ENCODE measurements at regions not wholly inside any gene's neighbourhood (a gene's known extent, or its start where the extent isn't known, plus 50 kb on each side); places are given as distances from the start of the nearest gene placed in this dataset.

GRCh38 chr4:12791536-12791935 is 692.6 kb downstream of the RAB28 start (continued):
- no peak for TF ChIP-seq EZH2phosphoT487 (IDR thresholded peaks at IDR 0.05; ENCODE audit: unreplicated experiment)
- no peak for TF ChIP-seq ZNF331 (CRISPR knock-in tag; IDR thresholded peaks at IDR 0.05; ENCODE audit: low read depth)
- TF ChIP-seq CREB1 (CRISPR knock-in tag; IDR thresholded peaks at IDR 0.05; ENCODE audit: low read depth), result no peak

GRCh38 chr4:12787261-12787660 is 696.9 kb downstream of the RAB28 start:
- Mint-ChIP-seq H3K27me3 (ENCODE audit: insufficient read depth, low read depth, poor library complexity) (peaks cover 4% of the 10 kb centered on the region), H3K4me1 (no peaks in the 10 kb centered on the region), H3K27ac (no peak overlapping the region), H3K4me3 (no peak overlapping the region), H3K9me3 (peaks cover 2% of the 10 kb centered on the region; the same call in 1 of the 3 replicates), H3K36me3 (ENCODE audit: low read depth) (peaks cover 6% of the 10 kb centered on the region; the same call in 1 of the 3 replicates)
- no peak for ATAC-seq
- no peak overlapping the region for H3K4me2 ChIP-seq
- no peaks in the 10 kb centered on the region for H3K79me2 ChIP-seq (replicated peaks; ENCODE audit: insufficient read depth)
- TF ChIP-seq EZH2 (IDR thresholded peaks at IDR 0.05; ENCODE audit: low read depth, unreplicated experiment), result no peak
- no peak for TF ChIP-seq CTCF (conservative IDR thresholded peaks at IDR 0.05; ENCODE audit: low read depth in 2 of 2)
- no peaks in the 10 kb centered on the region for H3K4me1 ChIP-seq (ENCODE audit: insufficient read depth)
- no peaks in the 10 kb centered on the region for H3F3A ChIP-seq (replicated peaks; ENCODE audit: low read depth)
- H3K27me3 ChIP-seq (ENCODE audit: insufficient read depth), result no peaks in the 10 kb centered on the region
- H3K27ac ChIP-seq (ENCODE audit: low read depth), result no peak overlapping the region
- no peak overlapping the region for H3K4me3 ChIP-seq
- no peak overlapping the region for H2AFZ ChIP-seq
- no peaks in the 10 kb centered on the region for H4K20me1 ChIP-seq (replicated peaks; ENCODE audit: insufficient read depth)
- H3K36me3 ChIP-seq (ENCODE audit: insufficient read depth), result no peaks in the 10 kb centered on the region
- no peak for DNase-seq (ENCODE audit: low spot score)
- H3K9me2 ChIP-seq (ENCODE audit: insufficient read depth), result peaks cover 8% of the 10 kb centered on the region; the same call in 1 of the 2 replicates

- H3K36me3 ChIP-seq (ENCODE audit: insufficient read depth), result no peaks in the 10 kb centered on the region
- no peak overlapping the region for H2AFZ ChIP-seq
- no peaks in the 10 kb centered on the region for H3K79me2 ChIP-seq (replicated peaks; ENCODE audit: insufficient read depth)
- H3K27me3 ChIP-seq (ENCODE audit: insufficient read depth), result no peaks in the 10 kb centered on the region
- Mint-ChIP-seq H3K4me3 (no peak overlapping the region), H3K9me3 (no peaks in the 10 kb centered on the region), H3K27ac (no peak overlapping the region), H3K4me1 (no peaks in the 10 kb centered on the region), H3K36me3 (ENCODE audit: low read depth) (no peaks in the 10 kb centered on the region), H3K27me3 (ENCODE audit: insufficient read depth, low read depth, poor library complexity) (no peaks in the 10 kb centered on the region)
- no peak overlapping the region for H3K4me3 ChIP-seq
- DNase-seq (ENCODE audit: low spot score) (no peak), ATAC-seq (no peak)
- H3K4me1 ChIP-seq (ENCODE audit: insufficient read depth), result no peaks in the 10 kb centered on the region
- H3K9me2 ChIP-seq (ENCODE audit: insufficient read depth), result no peaks in the 10 kb centered on the region
- no peak overlapping the region for H3K27ac ChIP-seq (ENCODE audit: low read depth)
- H4K20me1 ChIP-seq (replicated peaks; ENCODE audit: insufficient read depth), result no peaks in the 10 kb centered on the region
- no peaks in the 10 kb centered on the region for H3F3A ChIP-seq (replicated peaks; ENCODE audit: low read depth)
- H3K4me2 ChIP-seq, result no peak overlapping the region
- TF ChIP-seq ETS1 (IDR thresholded peaks at IDR 0.05) (no peak), NANOG (IDR thresholded peaks at IDR 0.05; ENCODE audit: borderline replicate concordance) (no peak), ZNF462 (CRISPR knock-in tag; IDR thresholded peaks at IDR 0.05) (no peak), ZNF331 (CRISPR knock-in tag; IDR thresholded peaks at IDR 0.05; ENCODE audit: low read depth) (no peak)
Observed at GRCh38 chr4:12778706-12779105, 705.4 kb downstream of the RAB28 start.
